Islet of Langerhans (tissue), 1 donor: ENCODE measurements at regions not wholly inside any gene's neighbourhood (a gene's known extent, or its start where the extent isn't known, plus 50 kb on each side); places are given as distances from the start of the nearest gene placed in this dataset.
"Not testable (repeated sequence)": the region's sequence is repeated elsewhere in the genome, so short reads cannot be mapped to it uniquely, and the experiment has no call there.

Source experiments
- FAIRE-seq: peaks from one replicate; lab custom pipeline; 2011; peaks lifted over from hg19 to GRCh38; lab: Jason Lieb, UNC

DNA sequence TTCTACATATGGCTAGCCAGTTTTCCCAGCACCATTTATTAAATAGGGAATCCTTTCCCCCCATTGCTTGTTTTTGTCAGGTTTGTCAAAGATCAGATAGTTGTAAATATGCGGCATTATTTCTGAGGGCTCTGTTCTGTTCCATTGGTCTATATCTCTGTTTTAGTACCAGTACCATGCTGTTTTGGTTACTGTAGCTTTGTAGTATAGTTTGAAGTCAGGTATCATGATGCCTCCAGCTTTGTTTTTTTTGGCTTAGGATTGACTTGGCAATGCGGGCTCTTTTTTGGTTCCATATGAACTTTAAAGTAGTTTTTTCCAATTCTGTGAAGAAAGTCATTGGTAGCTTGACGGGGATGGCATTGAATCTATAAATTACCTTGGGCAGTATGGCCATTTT lies 60.0 kb upstream of the GPC3 start:
- not testable (repeated sequence) for FAIRE-seq

DNA sequence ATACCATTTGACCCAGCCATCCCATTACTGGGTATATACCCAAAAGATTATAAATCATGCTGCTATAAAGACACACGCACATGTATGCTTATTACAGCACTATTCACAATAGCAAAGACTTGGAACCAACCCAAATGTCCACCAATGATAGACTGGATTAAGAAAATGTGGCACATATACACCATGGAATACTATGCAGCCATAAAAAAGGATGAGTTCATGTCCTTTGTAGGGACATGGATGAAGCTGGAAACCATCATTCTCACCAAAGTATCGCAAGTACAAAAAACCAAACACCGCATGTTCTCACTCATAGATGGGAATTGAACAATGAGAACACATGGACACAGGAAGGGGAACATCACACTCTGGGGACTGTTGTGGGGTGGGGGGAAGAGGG lies 81.7 kb upstream of the GPC3 start:
- not testable (repeated sequence) for FAIRE-seq

DNA sequence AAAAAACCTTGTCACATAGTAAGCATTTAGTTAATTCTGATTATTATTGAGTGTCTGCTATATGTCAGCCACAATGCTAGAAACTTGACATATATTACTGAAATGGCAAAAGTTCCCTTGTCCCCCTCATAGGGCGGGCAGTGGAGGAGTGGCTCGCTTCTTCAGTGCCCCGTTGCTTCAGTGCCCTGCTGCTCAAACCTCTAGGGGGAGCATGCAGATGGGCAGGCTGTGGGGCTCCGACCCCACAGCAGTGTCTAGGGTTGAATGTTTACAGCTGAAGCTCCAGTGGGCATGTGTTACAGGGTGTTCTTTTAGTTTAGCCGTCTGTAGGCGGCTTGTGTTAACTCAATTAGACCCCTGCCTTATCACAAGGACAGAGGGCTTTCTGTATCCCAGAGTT lies 86.5 kb upstream of the GPC3 start:
- not testable (repeated sequence) for FAIRE-seq

DNA sequence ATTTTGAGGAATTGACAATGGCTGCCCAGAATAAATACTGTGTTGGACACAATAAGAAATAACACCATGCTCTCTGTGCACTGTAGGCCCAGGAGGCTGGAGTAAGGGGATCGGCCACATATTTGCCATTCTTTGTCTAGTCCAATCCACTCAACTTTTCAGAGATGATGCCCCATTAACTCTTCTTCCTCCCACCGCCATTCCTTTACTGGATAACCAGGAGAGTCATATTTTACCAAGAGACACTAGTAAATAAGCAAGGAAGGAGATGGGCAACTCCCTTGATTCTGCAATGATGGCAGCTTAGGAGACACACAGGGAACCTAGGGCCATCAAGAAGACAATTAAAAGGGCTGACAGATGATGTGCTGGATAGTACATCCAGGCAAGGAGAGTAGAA lies 87.9 kb upstream of the GPC3 start:
- FAIRE-seq, result no peak

DNA sequence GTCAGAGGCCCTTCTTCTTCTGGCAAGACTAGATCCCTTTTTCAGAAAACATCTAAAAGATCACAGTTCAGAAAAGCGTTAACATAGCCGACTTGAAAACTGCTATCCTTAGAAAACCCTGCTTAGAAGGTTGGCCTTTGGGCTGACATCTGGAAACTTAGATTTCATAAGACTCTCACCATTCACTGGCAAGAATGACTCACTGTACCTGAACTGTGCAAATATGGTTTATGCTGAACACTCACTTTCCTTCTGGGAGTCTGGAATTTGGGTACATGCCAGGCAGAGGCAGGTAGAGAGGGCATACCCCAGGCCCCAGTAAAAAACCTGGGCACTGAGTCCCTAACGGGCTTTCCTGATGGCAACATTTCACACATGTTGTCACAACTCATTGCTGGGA lies 88.8 kb upstream of the GPC3 start:
- FAIRE-seq, result no peak

DNA sequence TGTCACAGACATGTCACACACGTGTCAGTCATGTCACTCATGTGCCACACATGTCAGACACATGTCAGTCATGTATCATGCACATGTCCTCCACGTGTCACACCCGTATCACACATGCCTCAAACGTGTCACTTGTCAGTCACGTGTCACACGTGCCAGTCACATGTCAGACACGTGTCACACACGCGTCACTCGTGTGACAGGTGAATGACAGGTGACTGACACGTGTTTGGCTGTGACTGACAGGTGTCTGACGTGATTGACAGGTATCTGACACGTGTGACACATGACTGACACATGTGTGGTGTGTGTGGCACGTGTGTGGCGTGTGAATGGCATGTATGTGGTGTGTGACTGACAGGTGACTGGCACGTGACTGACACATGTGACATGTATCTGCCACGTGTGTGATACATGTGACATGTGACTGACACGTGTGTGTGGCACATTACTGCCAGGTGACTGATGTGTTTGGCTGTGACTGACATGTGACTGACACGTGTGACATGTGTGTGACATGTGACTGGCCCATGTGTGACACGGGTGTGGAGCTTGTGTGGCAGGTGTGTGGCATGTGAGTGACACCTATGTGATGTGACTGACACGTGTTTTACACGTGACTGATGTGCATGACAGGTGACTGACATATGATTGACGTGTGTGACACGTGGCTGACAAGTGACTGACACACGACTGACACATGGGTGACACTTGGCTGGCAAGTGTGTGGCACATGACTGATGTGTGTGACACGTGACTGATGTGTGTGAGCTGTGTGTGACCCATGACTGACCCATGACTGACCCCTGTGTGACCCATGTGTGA lies 90.7 kb upstream of the GPC3 start:
- no peak for FAIRE-seq

DNA sequence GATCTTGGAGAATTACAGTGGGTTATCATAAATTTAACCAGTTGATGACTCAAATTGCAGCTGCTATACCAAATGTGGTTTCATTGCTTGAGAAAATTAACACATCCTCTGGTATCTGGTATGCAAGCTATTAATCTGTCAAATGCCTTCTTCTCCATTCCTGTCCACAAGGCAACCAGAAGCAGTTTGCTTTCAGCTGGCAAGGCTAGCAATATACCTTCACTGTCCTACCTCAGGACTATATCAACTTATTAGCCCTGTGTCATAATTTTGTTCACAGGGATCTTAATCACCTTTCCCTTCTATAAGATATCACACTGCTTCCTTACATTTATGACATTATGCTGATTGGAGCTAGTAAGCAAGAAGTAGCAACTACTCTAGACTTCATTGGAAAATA lies 110.0 kb upstream of the GPC3 start:
- no peak for FAIRE-seq

GRCh38 chrX:134101636-134102035 lies 116.2 kb upstream of the GPC3 start:
- FAIRE-seq, result no peak

DNA sequence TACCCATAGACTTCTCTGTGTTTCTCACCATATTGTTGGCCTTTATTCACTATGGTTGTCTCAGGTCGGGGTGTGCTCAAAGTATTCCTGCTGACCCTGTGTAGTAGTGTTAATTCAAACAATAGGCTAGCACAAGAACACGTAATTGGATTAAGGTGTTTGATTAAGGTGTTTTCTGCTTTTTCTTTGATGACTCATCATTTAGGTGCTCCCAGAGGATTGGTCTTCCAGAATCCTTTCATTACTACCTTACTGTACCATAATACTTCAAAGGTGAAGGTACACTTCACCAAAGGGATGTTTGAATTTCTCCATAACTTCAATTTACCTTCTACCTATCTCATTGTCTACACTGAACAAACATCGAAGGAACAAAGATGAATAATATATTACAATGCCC lies 121.7 kb upstream of the CCDC160 start:
- no peak for FAIRE-seq

DNA sequence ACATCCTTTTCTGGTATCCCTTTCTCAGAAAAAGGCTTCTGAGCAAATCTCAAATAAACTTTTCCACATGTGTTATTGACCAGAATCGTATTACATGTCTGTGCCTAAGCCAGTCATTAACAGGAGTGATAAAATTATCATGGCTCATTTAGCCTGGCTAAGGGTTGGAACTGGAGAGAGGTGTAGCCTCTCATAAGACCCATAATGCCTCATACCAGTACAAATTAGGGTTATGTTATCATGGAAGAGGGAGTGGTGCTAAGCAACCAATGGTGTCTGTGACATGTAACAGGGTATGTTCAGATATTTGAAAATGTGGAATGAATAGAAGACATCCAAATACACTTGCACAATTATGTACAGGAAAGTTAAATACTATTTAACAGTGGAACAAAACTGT lies 99.6 kb upstream of the CCDC160 start:
- FAIRE-seq, result no peak

- no peak for FAIRE-seq
Measured at GRCh38 chrX:134139090-134139489, 97.9 kb upstream of the CCDC160 start.

DNA sequence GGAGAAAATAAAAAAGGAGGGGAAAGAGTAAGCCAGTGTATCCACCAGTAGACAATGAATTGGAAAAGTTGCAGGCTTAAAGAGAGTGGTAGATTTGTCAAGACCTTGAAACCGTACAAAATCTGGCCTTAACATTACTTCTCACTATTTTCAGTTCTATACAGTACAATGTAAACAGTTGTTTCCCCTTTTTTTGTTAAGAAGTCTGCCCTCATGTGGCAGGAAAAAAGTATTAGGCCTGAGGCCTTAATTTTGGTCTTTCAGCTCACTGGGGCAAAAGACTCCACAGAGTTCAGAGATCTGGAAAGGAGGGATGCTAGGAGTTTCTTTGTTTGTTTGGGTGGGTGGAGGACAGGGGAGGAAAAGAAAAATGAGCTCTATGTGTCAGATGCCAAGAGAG lies 92.8 kb upstream of the CCDC160 start:
- FAIRE-seq, result no peak

GRCh38 chrX:134146493-134146892 lies 90.5 kb upstream of the CCDC160 start:
- FAIRE-seq, result no peak

GRCh38 chrX:134148172-134148692 lies 88.8 kb upstream of the CCDC160 start:
- no peak for FAIRE-seq

DNA sequence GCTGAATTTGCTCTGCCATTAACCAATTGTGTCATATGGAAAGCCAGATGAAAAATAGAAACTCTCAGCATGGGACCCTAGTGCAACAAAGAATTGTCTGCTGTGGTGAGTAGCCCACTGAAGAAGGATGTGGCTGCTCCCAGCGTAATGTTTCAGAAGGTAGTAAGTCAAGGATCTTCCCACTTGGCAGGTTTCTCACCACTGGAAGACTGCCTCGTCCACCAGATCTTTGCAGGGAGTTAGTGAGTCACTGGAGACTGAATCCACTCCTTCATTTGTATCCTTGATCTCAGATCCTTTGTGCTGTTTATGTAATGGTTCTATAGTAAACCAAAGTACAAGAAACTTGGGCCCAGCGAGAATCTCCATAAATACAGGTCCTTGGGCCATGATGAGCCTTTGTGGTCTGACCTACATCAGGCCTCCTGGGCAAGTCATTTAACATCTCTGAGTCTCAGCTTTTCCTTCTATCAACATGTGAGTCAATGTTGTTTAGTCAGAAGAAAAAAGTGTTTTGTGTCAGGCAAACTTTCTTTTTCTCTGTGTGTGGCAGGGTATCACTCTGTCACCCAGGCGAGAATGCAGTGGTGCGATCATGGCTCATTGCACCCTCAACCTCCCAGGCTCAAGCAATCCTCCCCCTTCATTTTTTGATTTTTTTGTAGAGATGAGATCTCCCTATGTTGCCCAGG lies 78.0 kb upstream of the CCDC160 start:
- FAIRE-seq, result no peak

- no peak for FAIRE-seq
Measured at GRCh38 chrX:134161162-134161561, 75.8 kb upstream of the CCDC160 start.

DNA sequence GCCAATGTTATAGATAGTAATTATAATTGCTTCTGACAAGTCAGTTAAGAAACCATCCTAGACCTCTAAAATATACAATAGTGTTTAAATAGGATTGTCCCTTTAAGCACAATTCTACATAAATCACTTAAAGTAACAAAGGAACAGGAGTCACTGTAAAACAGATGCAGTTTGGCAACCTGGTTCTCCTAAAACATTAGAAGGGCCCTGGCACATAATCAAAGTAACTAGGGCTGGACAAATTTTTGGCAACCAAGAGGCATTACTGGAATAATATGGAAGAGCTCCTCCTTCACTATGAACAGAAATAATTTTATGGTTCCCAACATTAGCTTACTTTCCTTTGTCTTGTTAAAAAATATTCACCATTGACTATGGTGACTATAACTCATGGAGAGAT lies 75.0 kb upstream of the CCDC160 start:
- no peak for FAIRE-seq

DNA sequence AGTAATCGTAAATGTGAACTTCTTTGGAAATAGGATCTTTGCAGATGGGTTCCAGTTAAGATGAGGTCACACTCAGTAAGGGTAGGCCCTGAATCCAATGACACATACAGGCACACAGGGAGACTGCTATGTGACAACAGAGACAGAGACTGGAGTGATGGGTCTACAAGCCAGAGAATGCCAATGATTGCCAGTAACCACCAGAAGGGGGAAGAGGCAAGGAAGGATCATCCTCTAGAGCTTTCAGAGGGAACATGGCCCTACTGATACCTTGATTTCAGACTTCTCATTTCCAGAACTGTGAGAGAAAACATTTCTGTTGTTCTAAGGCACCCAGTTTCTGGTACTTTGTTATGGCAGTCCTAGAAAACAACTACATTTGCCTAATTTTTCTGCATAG lies 73.1 kb upstream of the CCDC160 start:
- no peak for FAIRE-seq

DNA sequence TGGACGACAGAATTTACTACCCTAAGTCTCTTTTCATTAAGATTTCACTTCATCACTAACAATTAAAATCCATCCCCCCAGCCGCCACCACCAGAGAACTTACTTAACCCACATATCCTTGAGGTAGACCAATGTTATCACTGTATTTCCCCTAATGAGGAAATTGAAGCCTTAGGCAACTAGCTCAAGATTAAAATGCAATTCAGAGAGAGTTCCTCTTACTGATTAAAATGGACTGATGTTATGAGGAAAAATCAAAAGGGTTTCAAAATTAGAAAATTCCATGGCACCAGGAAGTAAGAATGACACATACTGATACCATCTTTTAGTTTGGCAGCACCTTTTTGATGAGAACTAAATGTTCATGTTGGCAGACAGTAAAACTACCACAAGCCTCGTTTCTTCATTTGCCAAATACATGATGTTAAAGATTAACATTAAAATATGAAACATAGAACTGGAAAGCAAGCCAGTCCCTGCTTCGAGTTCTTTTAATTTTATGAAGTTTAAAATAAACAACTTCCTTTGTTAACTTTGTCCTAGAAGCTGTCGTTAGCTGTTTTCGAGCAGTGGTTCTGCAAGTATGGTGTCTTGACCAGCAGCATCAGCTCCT lies 69.3 kb upstream of the CCDC160 start:
- no peak for FAIRE-seq

DNA sequence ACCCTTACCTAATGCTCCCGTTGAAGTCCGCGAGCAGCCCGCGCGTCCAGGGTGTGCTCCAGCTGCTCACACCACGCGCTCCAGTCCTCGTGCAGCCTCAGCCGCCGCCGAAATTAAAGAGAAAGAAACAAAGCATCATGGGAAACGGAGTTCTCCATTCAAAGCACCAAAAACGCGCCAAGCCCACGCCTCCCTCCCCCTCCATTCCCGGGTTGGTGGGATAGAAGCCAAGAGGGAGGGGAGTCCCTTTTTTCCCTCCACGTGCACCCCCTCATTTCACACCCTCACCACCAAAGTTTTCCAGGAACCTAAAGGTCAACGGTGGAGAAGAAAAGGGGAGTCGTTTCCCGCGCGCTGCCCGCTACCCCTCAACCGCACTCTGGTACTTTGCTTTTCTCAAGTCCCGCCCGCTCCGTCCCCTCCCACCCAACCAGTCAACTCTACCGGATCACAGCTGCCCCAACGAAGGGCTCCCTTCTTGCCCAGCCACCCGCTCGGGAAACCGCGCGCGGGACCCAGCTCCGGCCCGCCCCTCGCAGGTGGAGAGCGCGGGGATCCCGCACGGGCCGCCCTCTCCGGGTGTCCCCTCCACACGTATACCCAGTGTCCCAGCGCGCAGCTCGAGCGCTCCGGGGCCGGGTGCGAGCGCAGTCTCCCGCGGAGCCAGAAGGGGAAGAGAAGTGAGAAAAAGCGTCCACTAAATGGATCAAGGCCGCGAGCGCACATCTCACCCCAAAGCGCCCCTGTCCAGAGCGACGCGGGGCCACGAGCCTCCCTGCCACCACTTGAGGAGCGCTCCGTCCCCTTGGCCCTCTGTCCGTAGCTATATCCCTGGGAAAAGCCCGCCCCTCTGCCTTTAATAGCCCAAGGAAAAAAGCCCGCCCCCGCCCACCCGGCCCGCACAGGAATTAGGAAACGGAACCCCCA lies 65.1 kb upstream of the CCDC160 start:
- no peak for FAIRE-seq

- FAIRE-seq, result no peak
Measured at GRCh38 chrX:134172588-134173259, 64.3 kb upstream of the CCDC160 start.
